Neural cell (in vitro differentiated cells): ENCODE measurements at regions not wholly inside any gene's neighbourhood (a gene's known extent, or its start where the extent isn't known, plus 50 kb on each side); places are given as distances from the start of the nearest gene placed in this dataset.

Source experiments
- H2AFZ ChIP-seq: fragments of 200-600, 300-800 bp; sonication (generic), shearing (Covaris generic); 2 replicates; pipeline ENCODE4 v1.6.0; 2014; ENCODE audit warnings: low read depth, mild to moderate bottlenecking, antibody characterized with exemption, low read length, moderate library complexity
- H3F3A ChIP-seq: fragments of 200-600 bp; shearing (Covaris generic); 2 replicates; pipeline ENCODE4 v1.6.1; 2016; ENCODE audit warnings: mild to moderate bottlenecking, moderate library complexity, mixed read lengths, antibody characterized with exemption, low read length; ENCODE audit not compliant: insufficient read depth, poor library complexity, severe bottlenecking
- H3K27ac ChIP-seq: fragments of 200-600, 300-800 bp; sonication (generic), shearing (Covaris generic); 2 replicates; pipeline ENCODE4 v1.5.1; 2014; ENCODE audit warnings: mild to moderate bottlenecking, low read length, moderate library complexity
- H3K27me3 ChIP-seq: fragments of 300-800, 200-600 bp; sonication (generic), shearing (Covaris generic); 2 replicates; pipeline ENCODE4 v1.6.0; 2014; ENCODE audit warnings: mild to moderate bottlenecking, low read depth, low read length, moderate library complexity; ENCODE audit not compliant: insufficient read depth
- H3K36me3 ChIP-seq: fragments of 300-800, 200-600 bp; sonication (generic), shearing (Covaris generic); 2 replicates; pipeline ENCODE4 v1.5.1; 2014; ENCODE audit warnings: mild to moderate bottlenecking, antibody characterized with exemption, low read length, moderate library complexity; ENCODE audit not compliant: insufficient read depth
- H3K4me2 ChIP-seq: fragments of 300-800, 200-600 bp; sonication (generic), shearing (Covaris generic); 2 replicates; pipeline ENCODE4 v1.6.0; 2014; ENCODE audit warnings: mild to moderate bottlenecking, low read length
- H3K4me3 ChIP-seq: fragments of 300-800, 200-600 bp; sonication (generic), shearing (Covaris generic); 2 replicates; pipeline ENCODE4 v1.5.1; 2014; ENCODE audit warnings: mild to moderate bottlenecking, low read length, moderate library complexity
- H3K79me2 ChIP-seq: fragments of 200-600 bp; shearing (Covaris generic); replicated peaks from 2 replicates; pipeline ENCODE4 v1.6.0; 2014; ENCODE audit warnings: mild to moderate bottlenecking, low read length, moderate library complexity; ENCODE audit not compliant: insufficient read depth
- H3K9ac ChIP-seq: fragments of 300-800, 200-600 bp; sonication (generic), shearing (Covaris generic); 2 replicates; pipeline ENCODE4 v1.6.1; 2016; ENCODE audit warnings: mild to moderate bottlenecking, low read length, mixed read lengths
- H3K9me2 ChIP-seq: fragments of 200-600 bp; shearing (Covaris generic); 2 replicates; pipeline ENCODE4 v1.6.1; 2016; ENCODE audit warnings: mild to moderate bottlenecking, low read length, mixed read lengths; ENCODE audit not compliant: insufficient read depth
- H3K9me3 ChIP-seq: fragments of 200-600, 300-800 bp; sonication (generic), shearing (Covaris generic); 2 replicates; pipeline ENCODE4 v1.6.1; 2016; ENCODE audit warnings: mild to moderate bottlenecking, mixed run types, low read length, moderate library complexity, mixed read lengths
- H4K20me1 ChIP-seq: fragments of 200-600 bp; shearing (Covaris generic); 2 replicates; pipeline ENCODE4 v1.6.1; 2016; ENCODE audit warnings: mild to moderate bottlenecking, mixed run types; ENCODE audit not compliant: insufficient read depth
- EP300 ChIP-seq: fragments of 450-650 bp; conservative IDR thresholded peaks from 2 replicates; pipeline ENCODE4 v1.6.1; 2014; ENCODE audit warnings: antibody characterized with exemption, mild to moderate bottlenecking, moderate library complexity; ENCODE audit not compliant: poor library complexity, severe bottlenecking
- EZH2 ChIP-seq: fragments of 200-600, 300-800 bp; shearing (Covaris generic), sonication (generic); IDR thresholded peaks from 2 replicates; pipeline ENCODE4 v1.6.1; 2014; ENCODE audit warnings: antibody characterized with exemption, low read length, borderline replicate concordance, mild to moderate bottlenecking; ENCODE audit not compliant: insufficient read depth, poor library complexity, severe bottlenecking
- MXI1 ChIP-seq: fragments of 450-650 bp; conservative IDR thresholded peaks from 2 replicates; pipeline ENCODE4 v1.6.1; 2014; ENCODE audit warnings: antibody characterized with exemption, mild to moderate bottlenecking; ENCODE audit not compliant: poor library complexity, severe bottlenecking
- POLR2AphosphoS5 ChIP-seq: IDR thresholded peaks from 2 replicates; pipeline ENCODE4 v1.6.1; 2012
- RAD21 ChIP-seq: fragments of 450-650 bp; conservative IDR thresholded peaks from 2 replicates; pipeline ENCODE4 v1.6.1; 2014; ENCODE audit warnings: antibody characterized with exemption, mild to moderate bottlenecking, moderate library complexity
- SMC3 ChIP-seq: fragments of 450-650 bp; conservative IDR thresholded peaks from 2 replicates; pipeline ENCODE4 v1.6.1; 2014; ENCODE audit warnings: antibody characterized with exemption, mild to moderate bottlenecking, moderate library complexity; ENCODE audit not compliant: poor library complexity
- TAF1 ChIP-seq: IDR thresholded peaks from 2 replicates; pipeline ENCODE4 v1.6.1; 2012; ENCODE audit warnings: low read depth
- TF ChIP-seq, protein P1 (sequence below): IDR thresholded peaks from 2 replicates; pipeline ENCODE4 v1.6.1; 2012; ENCODE audit warnings: borderline replicate concordance
- TF ChIP-seq, protein P2 (sequence below): fragments of 450-650 bp; IDR thresholded peaks from 2 replicates; pipeline ENCODE4 v1.5.1; 2014; ENCODE audit warnings: antibody characterized with exemption, mild to moderate bottlenecking, moderate library complexity; ENCODE audit not compliant: poor library complexity, severe bottlenecking

DNA sequence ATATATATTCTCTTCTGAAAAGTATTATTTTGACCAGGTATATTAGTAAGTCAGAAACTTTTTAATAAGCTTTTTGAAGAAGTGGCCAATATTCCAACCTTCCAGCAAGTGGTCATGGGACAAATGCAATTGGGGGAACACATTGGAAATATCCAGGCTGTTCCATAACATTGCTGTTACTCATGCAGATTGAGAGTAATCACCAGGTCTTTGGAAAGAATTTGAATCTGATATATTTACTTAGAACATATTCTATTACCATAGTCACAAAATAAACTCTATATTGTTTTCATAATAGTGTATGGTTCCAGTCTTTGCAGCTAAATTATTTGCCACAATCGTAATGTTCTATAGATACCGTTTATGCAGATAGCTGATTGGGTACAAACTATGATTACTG lies 102.8 kb downstream of the TAF11L14 start:
- Histone ChIP-seq H4K20me1 (no peaks in the 10 kb centered on the region), H3K9ac (no peak overlapping the region), H3K79me2 (no peaks in the 10 kb centered on the region), H3K4me2 (no peak overlapping the region), H3K9me3 (no peaks in the 10 kb centered on the region), H3K4me3 (no peak overlapping the region), H3K36me3 (no peaks in the 10 kb centered on the region), H3K9me2 (no peaks in the 10 kb centered on the region), H3K27ac (no peak overlapping the region), H2AFZ (no peak overlapping the region), H3K27me3 (no peaks in the 10 kb centered on the region), H3F3A (no peaks in the 10 kb centered on the region)
- TF ChIP-seq RAD21 (no peak), EZH2 (no peak), POLR2AphosphoS5 (no peak), MXI1 (no peak), TAF1 (no peak), EP300 (no peak), SMC3 (no peak)
- TF ChIP-seq, protein P1, sequence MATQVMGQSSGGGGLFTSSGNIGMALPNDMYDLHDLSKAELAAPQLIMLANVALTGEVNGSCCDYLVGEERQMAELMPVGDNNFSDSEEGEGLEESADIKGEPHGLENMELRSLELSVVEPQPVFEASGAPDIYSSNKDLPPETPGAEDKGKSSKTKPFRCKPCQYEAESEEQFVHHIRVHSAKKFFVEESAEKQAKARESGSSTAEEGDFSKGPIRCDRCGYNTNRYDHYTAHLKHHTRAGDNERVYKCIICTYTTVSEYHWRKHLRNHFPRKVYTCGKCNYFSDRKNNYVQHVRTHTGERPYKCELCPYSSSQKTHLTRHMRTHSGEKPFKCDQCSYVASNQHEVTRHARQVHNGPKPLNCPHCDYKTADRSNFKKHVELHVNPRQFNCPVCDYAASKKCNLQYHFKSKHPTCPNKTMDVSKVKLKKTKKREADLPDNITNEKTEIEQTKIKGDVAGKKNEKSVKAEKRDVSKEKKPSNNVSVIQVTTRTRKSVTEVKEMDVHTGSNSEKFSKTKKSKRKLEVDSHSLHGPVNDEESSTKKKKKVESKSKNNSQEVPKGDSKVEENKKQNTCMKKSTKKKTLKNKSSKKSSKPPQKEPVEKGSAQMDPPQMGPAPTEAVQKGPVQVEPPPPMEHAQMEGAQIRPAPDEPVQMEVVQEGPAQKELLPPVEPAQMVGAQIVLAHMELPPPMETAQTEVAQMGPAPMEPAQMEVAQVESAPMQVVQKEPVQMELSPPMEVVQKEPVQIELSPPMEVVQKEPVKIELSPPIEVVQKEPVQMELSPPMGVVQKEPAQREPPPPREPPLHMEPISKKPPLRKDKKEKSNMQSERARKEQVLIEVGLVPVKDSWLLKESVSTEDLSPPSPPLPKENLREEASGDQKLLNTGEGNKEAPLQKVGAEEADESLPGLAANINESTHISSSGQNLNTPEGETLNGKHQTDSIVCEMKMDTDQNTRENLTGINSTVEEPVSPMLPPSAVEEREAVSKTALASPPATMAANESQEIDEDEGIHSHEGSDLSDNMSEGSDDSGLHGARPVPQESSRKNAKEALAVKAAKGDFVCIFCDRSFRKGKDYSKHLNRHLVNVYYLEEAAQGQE: no peak
- TF ChIP-seq, protein P2, sequence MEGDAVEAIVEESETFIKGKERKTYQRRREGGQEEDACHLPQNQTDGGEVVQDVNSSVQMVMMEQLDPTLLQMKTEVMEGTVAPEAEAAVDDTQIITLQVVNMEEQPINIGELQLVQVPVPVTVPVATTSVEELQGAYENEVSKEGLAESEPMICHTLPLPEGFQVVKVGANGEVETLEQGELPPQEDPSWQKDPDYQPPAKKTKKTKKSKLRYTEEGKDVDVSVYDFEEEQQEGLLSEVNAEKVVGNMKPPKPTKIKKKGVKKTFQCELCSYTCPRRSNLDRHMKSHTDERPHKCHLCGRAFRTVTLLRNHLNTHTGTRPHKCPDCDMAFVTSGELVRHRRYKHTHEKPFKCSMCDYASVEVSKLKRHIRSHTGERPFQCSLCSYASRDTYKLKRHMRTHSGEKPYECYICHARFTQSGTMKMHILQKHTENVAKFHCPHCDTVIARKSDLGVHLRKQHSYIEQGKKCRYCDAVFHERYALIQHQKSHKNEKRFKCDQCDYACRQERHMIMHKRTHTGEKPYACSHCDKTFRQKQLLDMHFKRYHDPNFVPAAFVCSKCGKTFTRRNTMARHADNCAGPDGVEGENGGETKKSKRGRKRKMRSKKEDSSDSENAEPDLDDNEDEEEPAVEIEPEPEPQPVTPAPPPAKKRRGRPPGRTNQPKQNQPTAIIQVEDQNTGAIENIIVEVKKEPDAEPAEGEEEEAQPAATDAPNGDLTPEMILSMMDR: no peak

DNA sequence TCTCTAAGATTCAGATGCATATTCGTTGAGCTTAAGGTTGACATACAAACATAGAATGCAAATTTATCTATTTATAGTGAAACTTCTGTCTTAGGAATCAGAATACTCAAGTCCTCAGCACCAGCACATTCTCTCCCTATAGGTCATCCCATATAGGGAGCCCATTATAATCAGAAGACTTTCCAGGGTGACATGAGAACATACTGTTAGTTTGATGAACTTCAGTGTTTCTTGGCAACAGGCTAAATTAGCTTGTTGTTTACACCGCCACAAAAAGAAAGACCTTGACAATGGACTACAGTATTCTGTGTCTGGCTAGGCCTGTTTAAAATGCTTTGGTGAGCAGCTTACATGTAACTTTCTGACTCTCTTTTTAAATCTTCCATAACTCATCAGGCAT lies 104.2 kb downstream of the TAF11L14 start:
- H3K4me2 ChIP-seq: no peak overlapping the region
- H3K27me3 ChIP-seq: no peaks in the 10 kb centered on the region
- no peaks in the 10 kb centered on the region for H4K20me1 ChIP-seq
- H3K9me3 ChIP-seq: no peaks in the 10 kb centered on the region
- H3K79me2 ChIP-seq: no peaks in the 10 kb centered on the region
- TF ChIP-seq MXI1 (no peak), TAF1 (no peak), POLR2AphosphoS5 (no peak), SMC3 (no peak), EZH2 (no peak), EP300 (no peak), RAD21 (no peak)
- TF ChIP-seq, protein P2: no peak
- TF ChIP-seq, protein P1: no peak
- no peak overlapping the region for H3K9ac ChIP-seq
- H3K36me3 ChIP-seq: no peaks in the 10 kb centered on the region
- no peaks in the 10 kb centered on the region for H3F3A ChIP-seq
- no peak overlapping the region for H3K27ac ChIP-seq
- no peak overlapping the region for H3K4me3 ChIP-seq
- H2AFZ ChIP-seq: no peak overlapping the region
- no peaks in the 10 kb centered on the region for H3K9me2 ChIP-seq
